Duodenal mucosa (tissue), 2 donors: ENCODE measurements at regions not wholly inside any gene's neighbourhood (a gene's known extent, or its start where the extent isn't known, plus 50 kb on each side); places are given as distances from the start of the nearest gene placed in this dataset.

Source experiments
- H3K27ac ChIP-seq: one replicate; pipeline ENCODE4 v1.7.0; 2013; ENCODE audit warnings: low read depth, low read length
- H3K27me3 ChIP-seq, 2 donors: one replicate each; pipeline ENCODE4 v1.7.0; 2013; ENCODE audit warnings: low read length in 2 of 2, control low read depth in 1 of 2; ENCODE audit not compliant: insufficient read depth in 2 of 2, control insufficient read depth in 1 of 2
- H3K36me3 ChIP-seq, 2 donors: one replicate each; pipeline ENCODE4 v1.7.0; 2013; ENCODE audit warnings: low read length in 2 of 2, control low read depth in 1 of 2; ENCODE audit not compliant: insufficient read depth in 2 of 2, control insufficient read depth in 1 of 2
- H3K4me1 ChIP-seq, 2 donors: one replicate each; pipeline ENCODE4 v1.7.0; 2013; ENCODE audit warnings: low read length in 2 of 2, control low read depth in 1 of 2; ENCODE audit not compliant: insufficient read depth in 2 of 2, control insufficient read depth in 1 of 2
- H3K4me3 ChIP-seq, 2 donors: one replicate each; pipeline ENCODE4 v1.7.0; 2013; ENCODE audit warnings: low read length in 2 of 2, low read depth in 1 of 2
- H3K9ac ChIP-seq, 2 donors: one replicate each; pipeline ENCODE4 v1.7.0; 2013; ENCODE audit warnings: low read length in 2 of 2, low read depth in 1 of 2
- H3K9me3 ChIP-seq, 2 donors: one replicate each; pipeline ENCODE4 v1.7.0; 2013; ENCODE audit warnings: low read length in 2 of 2, control low read depth in 1 of 2; ENCODE audit not compliant: control insufficient read depth in 1 of 2

- no peak overlapping the region for H3K9ac ChIP-seq
- peaks cover 0 to 4% of the 10 kb centered on the region in 2 donors for H3K4me1 ChIP-seq
- no peaks in the 10 kb centered on the region for H3K27me3 ChIP-seq
- H3K4me3 ChIP-seq = no peak overlapping the region
- H3K9me3 ChIP-seq = no peaks in the 10 kb centered on the region
- no peaks in the 10 kb centered on the region for H3K36me3 ChIP-seq
- no peak overlapping the region for H3K27ac ChIP-seq
Measured at GRCh38 chr2:67219651-67220050, 177.5 kb upstream of the ETAA1 start.

GRCh38 chr2:67221266-67221665 lies 175.9 kb upstream of the ETAA1 start:
- H3K9me3 ChIP-seq = no peaks in the 10 kb centered on the region
- no peak overlapping the region for H3K4me3 ChIP-seq
- peaks cover 0 to 3% of the 10 kb centered on the region in 2 donors for H3K4me1 ChIP-seq
- no peak overlapping the region for H3K9ac ChIP-seq
- no peaks in the 10 kb centered on the region for H3K36me3 ChIP-seq
- H3K27me3 ChIP-seq = no peaks in the 10 kb centered on the region
- H3K27ac ChIP-seq = no peak overlapping the region

- no peaks in the 10 kb centered on the region for H3K9me3 ChIP-seq
- H3K27ac ChIP-seq = no peak overlapping the region
- no peaks in the 10 kb centered on the region for H3K27me3 ChIP-seq
- no peaks in the 10 kb centered on the region for H3K36me3 ChIP-seq
- no peaks in the 10 kb centered on the region for H3K4me1 ChIP-seq
- H3K9ac ChIP-seq = no peak overlapping the region
- H3K4me3 ChIP-seq = no peak overlapping the region
Measured at GRCh38 chr2:67225287-67225973, 171.7 kb upstream of the ETAA1 start.

GRCh38 chr2:67229706-67230105 lies 167.4 kb upstream of the ETAA1 start:
- Histone ChIP-seq H3K27me3 (peaks cover 0 to 4% of the 10 kb centered on the region in 2 donors), H3K4me1 (no peaks in the 10 kb centered on the region), H3K4me3 (no peak overlapping the region), H3K27ac (no peak overlapping the region), H3K9me3 (no peaks in the 10 kb centered on the region), H3K9ac (no peak overlapping the region), H3K36me3 (no peaks in the 10 kb centered on the region)

- H3K4me1 ChIP-seq = no peaks in the 10 kb centered on the region
- no peak overlapping the region for H3K9ac ChIP-seq
- H3K27ac ChIP-seq = no peak overlapping the region
- no peaks in the 10 kb centered on the region for H3K9me3 ChIP-seq
- H3K36me3 ChIP-seq = no peaks in the 10 kb centered on the region
- H3K4me3 ChIP-seq = no peak overlapping the region
- peaks cover 0 to 4% of the 10 kb centered on the region in 2 donors for H3K27me3 ChIP-seq
Measured at GRCh38 chr2:67232936-67233335, 164.2 kb upstream of the ETAA1 start.

DNA sequence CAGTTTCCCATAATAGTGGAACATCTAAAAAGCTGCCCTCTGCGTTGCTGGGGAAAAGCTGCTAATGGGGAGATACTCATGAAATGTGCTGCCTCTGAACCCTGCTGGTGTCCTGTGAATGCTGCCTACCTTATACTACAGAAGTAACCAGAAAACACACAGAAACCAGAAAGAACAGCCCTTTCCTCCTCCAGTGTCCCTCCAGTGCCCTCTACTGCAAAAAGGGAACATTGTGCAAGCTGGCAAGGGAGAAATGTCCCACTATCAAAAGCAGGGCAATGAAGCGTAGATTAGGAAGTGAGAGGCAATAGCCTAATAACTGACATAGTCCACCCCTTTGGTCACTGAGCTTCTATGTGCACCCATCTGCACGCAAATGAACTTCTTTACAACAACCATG lies 162.7 kb upstream of the ETAA1 start:
- Histone ChIP-seq H3K36me3 (no peaks in the 10 kb centered on the region), H3K27ac (no peak overlapping the region), H3K9ac (no peak overlapping the region), H3K9me3 (no peaks in the 10 kb centered on the region), H3K27me3 (peaks cover 0 to 4% of the 10 kb centered on the region in 2 donors), H3K4me3 (no peak overlapping the region), H3K4me1 (no peaks in the 10 kb centered on the region)

DNA sequence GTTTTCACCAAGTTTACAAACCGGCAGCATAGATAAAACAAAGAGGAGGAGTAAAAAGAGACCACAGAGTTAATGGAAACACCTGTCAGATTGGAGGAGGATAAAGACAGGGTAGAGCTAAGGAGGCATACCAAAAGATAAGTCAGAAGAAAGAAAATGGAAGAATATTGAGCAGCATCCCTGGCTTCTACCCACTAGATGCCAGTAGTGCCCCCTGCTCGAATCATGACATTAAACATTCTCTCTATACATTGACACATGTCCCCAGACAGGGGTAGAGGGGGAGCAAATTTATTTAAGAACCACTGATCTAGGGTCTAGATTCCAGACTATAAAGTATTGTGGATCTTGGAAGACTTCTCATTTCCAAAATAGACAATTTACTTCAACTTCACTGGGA lies 159.8 kb upstream of the ETAA1 start:
- H3K27ac ChIP-seq = no peak overlapping the region
- H3K27me3 ChIP-seq = peaks cover 0 to 4% of the 10 kb centered on the region in 2 donors

GRCh38 chr2:67240507-67240906 lies 156.6 kb upstream of the ETAA1 start:
- no peak overlapping the region for H3K27ac ChIP-seq
- H3K4me3 ChIP-seq = no peak overlapping the region
- H3K36me3 ChIP-seq = no peaks in the 10 kb centered on the region
- no peaks in the 10 kb centered on the region for H3K27me3 ChIP-seq
- no peaks in the 10 kb centered on the region for H3K4me1 ChIP-seq
- no peaks in the 10 kb centered on the region for H3K9me3 ChIP-seq
- no peak overlapping the region for H3K9ac ChIP-seq

More for the DNA sequence above, 159.8 kb upstream of the ETAA1 start:
- H3K4me3 ChIP-seq = no peak overlapping the region
- no peak overlapping the region for H3K9ac ChIP-seq
- H3K4me1 ChIP-seq = no peaks in the 10 kb centered on the region
- no peaks in the 10 kb centered on the region for H3K36me3 ChIP-seq
- H3K9me3 ChIP-seq = no peaks in the 10 kb centered on the region

DNA sequence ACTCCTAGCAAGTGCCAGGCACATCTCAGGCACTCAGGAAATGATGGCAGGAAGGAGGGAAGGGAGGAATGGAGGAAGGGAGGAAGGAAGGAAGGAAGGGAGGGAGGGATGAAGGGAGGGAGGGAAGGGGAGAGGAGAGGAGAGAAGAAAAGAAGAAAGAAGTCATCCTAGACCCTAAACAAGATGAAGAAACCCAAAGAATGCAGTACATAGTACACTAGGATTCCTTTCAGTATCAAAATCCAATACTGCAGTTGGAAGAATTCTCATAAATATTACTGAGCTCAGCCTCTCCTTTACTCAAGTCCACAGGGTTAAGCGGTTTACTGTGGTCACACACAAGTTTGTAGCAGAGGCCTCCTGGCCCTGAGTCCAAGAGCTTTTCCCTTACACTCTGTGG lies 155.7 kb upstream of the ETAA1 start:
- H3K9ac ChIP-seq = no peak overlapping the region
- no peaks in the 10 kb centered on the region for H3K36me3 ChIP-seq
- H3K4me1 ChIP-seq = no peaks in the 10 kb centered on the region
- H3K4me3 ChIP-seq = no peak overlapping the region
- no peak overlapping the region for H3K27ac ChIP-seq
- H3K27me3 ChIP-seq = no peaks in the 10 kb centered on the region
- no peaks in the 10 kb centered on the region for H3K9me3 ChIP-seq

- Histone ChIP-seq H3K27me3 (no peaks in the 10 kb centered on the region), H3K27ac (no peak overlapping the region), H3K36me3 (no peaks in the 10 kb centered on the region), H3K9me3 (no peaks in the 10 kb centered on the region), H3K4me3 (no peak overlapping the region), H3K9ac (no peak overlapping the region), H3K4me1 (no peaks in the 10 kb centered on the region)
Measured at GRCh38 chr2:67242456-67242855, 154.7 kb upstream of the ETAA1 start.
